ENCODE measurements at regions not wholly inside any gene's neighbourhood (a gene's known extent, or its start where the extent isn't known, plus 50 kb on each side); places are given as distances from the start of the nearest gene placed in this dataset.
"Not testable (repeated sequence)": the region's sequence is repeated elsewhere in the genome, so short reads cannot be mapped to it uniquely, and the experiment has no call there.

DNA sequence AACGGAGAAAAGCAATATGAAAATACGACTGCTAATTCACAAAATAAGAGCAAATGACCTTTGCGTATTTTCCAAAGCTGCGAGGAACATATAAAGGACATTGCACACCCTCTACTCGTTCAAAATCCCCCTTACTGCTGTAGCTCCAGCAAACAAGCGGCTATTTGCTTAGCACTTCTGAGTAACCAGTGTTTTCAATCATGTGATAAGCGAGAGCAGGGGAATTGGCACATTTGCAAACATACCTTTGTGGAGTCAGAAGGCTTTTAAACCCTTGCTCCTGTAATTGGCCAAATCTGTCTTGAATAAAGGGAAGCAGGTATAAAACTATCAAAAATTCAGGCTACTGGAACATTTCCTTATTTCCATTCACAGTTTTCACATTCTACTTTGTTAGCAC, 610.2 kb downstream of the UBE2NL start:
- no peak for DNase-seq

- DNase-seq = no peak
Measured at GRCh38 chrX:144531877-144532276, 648.0 kb downstream of the UBE2NL start.

DNA sequence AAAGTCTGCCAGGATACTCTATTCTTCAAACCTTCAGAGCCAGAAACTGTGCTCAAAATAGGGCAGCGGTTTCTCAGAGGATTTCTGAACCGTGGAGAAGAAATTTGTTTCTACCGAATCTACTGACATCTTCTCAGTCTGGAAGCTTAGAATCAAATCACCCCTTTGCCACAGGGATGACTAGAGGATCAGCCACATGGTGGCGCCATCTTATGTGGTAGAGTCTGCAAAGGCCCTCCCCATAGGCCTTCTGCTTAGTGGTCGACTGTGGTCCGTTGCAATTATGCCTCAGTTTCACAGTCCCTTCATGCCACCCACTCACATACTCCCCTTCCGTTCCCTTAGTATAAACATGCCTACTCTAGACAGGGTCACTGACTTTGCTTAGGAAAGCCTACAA, 680.7 kb upstream of the SPANXN1 start:
- no peak for DNase-seq

- no peak for DNase-seq
Measured at GRCh38 chrX:144586756-144587155, 660.5 kb upstream of the SPANXN1 start.

- DNase-seq = no peak
Measured at GRCh38 chrX:144592036-144592435, 655.3 kb upstream of the SPANXN1 start.

GRCh38 chrX:144601010-144601409, 646.3 kb upstream of the SPANXN1 start:
- no peak for DNase-seq

GRCh38 chrX:144612076-144612475, 635.2 kb upstream of the SPANXN1 start:
- DNase-seq = no peak

DNA sequence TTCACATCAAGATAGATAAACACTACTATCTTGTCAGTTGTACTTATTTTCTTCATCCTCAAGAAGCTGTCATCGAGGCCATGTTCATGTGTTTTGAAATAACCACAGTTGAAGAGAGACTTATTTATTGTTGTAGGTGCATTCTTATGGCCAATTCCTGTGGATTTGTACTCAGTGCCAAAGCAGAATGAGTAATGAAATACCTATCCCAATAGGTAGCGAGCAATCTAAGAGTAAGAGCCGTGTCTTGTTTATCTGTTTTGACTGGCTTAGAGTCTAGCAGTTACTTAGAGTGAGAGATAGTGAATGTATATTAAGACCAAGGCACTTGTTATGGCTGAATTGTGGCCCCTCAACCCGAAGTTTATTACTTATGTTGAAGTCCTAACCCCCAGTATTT, 631.0 kb upstream of the SPANXN1 start:
- DNase-seq = no peak

DNA sequence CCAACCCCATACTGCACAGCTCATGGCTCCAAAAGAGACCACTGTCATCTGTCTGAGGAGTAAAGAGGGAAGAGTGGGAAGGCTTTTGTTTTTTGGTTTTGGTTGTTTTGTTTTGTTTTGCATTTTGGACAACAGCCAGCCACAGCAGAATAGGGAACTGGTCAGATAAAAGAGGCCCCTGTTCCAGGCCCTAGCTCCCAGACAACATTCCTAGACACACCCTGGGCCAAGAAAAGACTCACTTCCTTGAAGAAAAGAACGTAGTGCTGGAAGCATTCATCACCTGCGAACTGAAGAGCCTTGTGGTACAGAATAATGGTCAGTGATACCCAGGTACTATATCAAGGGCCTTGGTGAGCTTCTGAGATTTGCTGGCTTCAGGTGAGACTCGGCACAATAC, 619.4 kb upstream of the SPANXN1 start:
- DNase-seq = no peak

DNA sequence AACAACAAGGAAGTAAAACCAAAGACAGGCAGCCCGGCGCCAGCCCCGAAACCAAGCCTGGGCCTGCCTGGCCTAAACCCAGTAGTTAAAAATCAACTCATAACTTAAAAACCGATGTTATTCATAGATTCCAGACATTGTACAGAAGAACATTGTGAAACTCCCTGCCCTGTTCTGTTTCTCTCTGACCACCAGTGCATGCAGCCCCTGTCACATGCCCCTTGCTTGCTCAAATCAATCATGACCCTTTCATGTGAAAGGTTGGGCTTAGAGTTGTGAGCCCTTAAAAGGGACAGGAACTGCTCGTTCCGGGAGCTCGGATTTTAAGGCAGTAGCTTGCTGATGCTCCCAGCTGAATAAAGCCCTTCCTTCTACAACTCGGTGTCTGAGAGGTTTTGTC, 612.9 kb upstream of the SPANXN1 start:
- not testable (repeated sequence) for DNase-seq

- DNase-seq = no peak
Measured at GRCh38 chrX:144637731-144638130, 609.6 kb upstream of the SPANXN1 start.

- DNase-seq = no peak
Measured at GRCh38 chrX:144648788-144649187, 598.5 kb upstream of the SPANXN1 start.

DNA sequence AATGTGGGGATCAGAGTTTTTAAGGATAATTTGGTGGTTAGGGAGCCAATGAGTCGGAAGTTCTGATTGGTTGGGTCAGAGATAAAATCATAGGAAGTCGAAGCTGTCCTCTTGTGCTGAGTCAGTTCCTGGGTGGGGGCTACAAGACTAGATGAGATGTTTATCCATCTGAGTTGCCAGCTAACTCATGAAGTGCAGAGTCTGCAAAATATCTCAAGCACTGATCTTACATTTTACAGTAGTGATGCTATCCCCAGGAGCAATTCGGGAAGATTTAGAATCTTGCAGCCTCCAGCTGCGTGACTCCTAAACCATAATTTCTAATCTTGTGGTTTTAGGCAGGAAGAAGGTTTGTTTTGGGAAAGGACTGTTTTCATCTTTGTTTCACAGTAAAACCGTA, 565.8 kb upstream of the SPANXN1 start:
- DNase-seq = no peak

GRCh38 chrX:144683247-144683646, 564.1 kb upstream of the SPANXN1 start:
- no peak for DNase-seq

GRCh38 chrX:144709841-144710240, 537.5 kb upstream of the SPANXN1 start:
- no peak for DNase-seq

- no peak for DNase-seq
Measured at GRCh38 chrX:144715337-144715736, 532.0 kb upstream of the SPANXN1 start.

- DNase-seq = no peak
Measured at GRCh38 chrX:144716187-144716586, 531.1 kb upstream of the SPANXN1 start.

DNA sequence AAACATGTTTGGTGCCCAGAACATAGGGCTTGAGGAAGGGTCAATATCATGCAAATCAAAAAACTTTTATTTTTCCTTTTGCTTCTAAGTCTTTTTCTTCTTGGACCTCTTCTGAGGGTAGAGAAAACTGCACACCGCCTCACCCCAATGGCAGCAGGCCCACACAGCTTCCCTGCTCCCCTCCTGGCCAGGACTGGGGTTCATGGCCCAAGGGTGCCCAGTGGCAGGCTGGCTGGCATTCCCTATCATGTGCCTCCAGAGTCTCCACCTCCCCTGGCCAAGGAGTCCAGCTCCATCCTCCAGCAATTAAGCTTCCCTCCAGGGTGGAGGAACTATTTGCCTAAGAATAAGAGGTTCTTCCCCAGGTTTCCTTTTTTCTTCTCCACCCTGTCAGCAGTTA, 529.6 kb upstream of the SPANXN1 start:
- DNase-seq = no peak

DNA sequence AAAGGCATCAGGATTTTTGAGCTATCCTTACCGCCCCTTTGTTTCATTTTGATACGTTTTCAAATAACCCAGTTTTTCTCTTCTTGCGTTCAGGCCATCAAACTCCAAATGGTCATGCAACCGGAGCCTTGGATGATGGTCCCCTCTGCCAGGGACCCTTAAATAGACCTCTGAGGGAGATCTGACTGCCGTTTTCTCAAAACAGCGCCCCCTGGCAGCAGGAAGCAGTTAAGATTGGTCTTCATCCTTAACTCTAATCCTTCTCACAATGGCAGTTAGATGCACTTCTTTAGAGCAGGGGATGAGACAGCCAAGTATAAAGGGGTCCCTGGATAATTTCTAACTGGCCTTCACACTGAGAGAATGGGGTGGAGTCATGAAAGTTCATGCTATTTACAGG, 525.0 kb upstream of the SPANXN1 start:
- peak in 1 of 2 experiments; percentile 1 for DNase-seq

GRCh38 chrX:144730471-144730870, 516.8 kb upstream of the SPANXN1 start:
- no peak for DNase-seq

GRCh38 chrX:144732588-144732987, 514.7 kb upstream of the SPANXN1 start:
- no peak for DNase-seq

GRCh38 chrX:144738246-144738645, 509.1 kb upstream of the SPANXN1 start:
- DNase-seq = no peak

- no peak for DNase-seq
Measured at GRCh38 chrX:144768540-144768939, 478.8 kb upstream of the SPANXN1 start.

DNA sequence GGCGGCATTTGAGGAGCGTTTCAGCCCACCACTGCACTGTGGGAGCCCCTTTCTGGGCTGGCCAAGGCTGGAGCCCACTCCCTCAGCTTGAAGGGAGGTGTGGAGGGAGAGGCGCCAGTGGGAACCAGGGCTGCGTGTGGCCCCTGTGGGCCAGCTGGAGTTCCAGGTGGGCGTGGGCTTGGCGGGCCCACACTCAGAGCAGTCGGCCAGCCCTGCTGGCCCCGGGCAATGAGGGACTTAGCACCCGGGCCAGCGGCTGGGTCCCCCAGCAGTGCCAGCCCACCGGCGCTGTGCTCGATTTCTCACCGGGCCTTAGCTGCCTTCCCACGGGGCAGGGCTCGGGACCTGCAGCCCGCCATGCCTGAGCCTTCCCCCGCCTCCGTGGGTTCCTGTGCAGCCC, 463.8 kb upstream of the SPANXN1 start:
- DNase-seq = not testable (repeated sequence)

DNA sequence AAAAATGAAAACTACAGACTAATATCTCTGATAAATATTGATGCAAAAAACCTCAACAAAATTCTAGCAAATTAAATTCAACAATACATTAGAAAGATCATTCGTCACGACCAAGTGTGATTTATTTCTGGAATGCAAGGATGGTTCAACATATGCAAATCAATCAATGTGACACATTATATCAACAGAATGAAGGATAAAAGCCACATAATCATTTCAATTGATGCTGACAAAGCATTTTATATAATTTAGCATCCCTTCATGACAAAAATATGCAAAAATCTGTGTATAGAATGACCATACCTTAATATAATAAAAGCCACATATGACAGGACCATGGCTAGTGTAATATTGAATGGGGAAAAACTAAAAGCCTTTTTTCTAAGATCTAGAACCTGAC, 457.2 kb upstream of the SPANXN1 start:
- no peak for DNase-seq

- no peak for DNase-seq
Measured at GRCh38 chrX:144791298-144791697, 456.0 kb upstream of the SPANXN1 start.

Measured in NCI-H526 (cell line).